Activated CD4-positive, alpha-beta T cell treated with anti-CD3 and anti-CD28 coated beads for 36 hours (primary cell): ENCODE measurements at regions not wholly inside any gene's neighbourhood (a gene's known extent, or its start where the extent isn't known, plus 50 kb on each side); places are given as distances from the start of the nearest gene placed in this dataset.

Experiments used
- ATAC-seq: fragments of 200-7000 bp; cut with Tn5 transposase; one replicate; pipeline ENCODE4 v1.10.0; 2021; ENCODE audit warnings: mild to moderate bottlenecking, moderate library complexity
- CTCF ChIA-PET: fragments of 350-600 bp; sonication (Branson Sonifier 250); formaldehyde crosslinking; loops from one replicate; lab custom pipeline; 2021; ENCODE audit warnings: antibody characterized with exemption; lab: Charles Lee
- POLR2A ChIA-PET: fragments of 350-600 bp; sonication (Branson Sonifier 250); formaldehyde crosslinking; loops from one replicate; lab custom pipeline; 2021; ENCODE audit warnings: antibody characterized with exemption, inconsistent platforms; lab: Charles Lee
- DNase-seq: peaks from one replicate; pipeline ENCODE4 v3.0.0-alpha.2; 2020
- H3K27ac Mint-ChIP-seq: one replicate; pipeline ENCODE4 v1.8.0; 2021; ENCODE audit warnings: mixed read lengths
- H3K27me3 Mint-ChIP-seq: one replicate; pipeline ENCODE4 v1.8.0; 2021; ENCODE audit warnings: mixed read lengths
- H3K36me3 Mint-ChIP-seq: one replicate; pipeline ENCODE4 v1.8.0; 2021; ENCODE audit warnings: low read depth, mixed read lengths
- H3K4me1 Mint-ChIP-seq: one replicate; pipeline ENCODE4 v1.8.0; 2021; ENCODE audit warnings: mixed read lengths
- H3K4me3 Mint-ChIP-seq: one replicate; pipeline ENCODE4 v1.8.0; 2021; ENCODE audit warnings: mild to moderate bottlenecking, moderate library complexity, mixed read lengths
- H3K9me3 Mint-ChIP-seq: one replicate; pipeline ENCODE4 v1.8.0; 2021; ENCODE audit warnings: low read depth, mixed read lengths
- intact Hi-C, 2 experiments: fragments of 100-400 bp; cut with DNase I in 1 of 2; cut with micrococcal nuclease in 1 of 2; formaldehyde crosslinking; loops; one replicate each; pipeline versions ENCODE4 v1.14.2 to v1.15.1; 2022 to 2024; cut with DNase I, micrococcal nuclease

- ChIA-PET POLR2A (no interaction called here), CTCF (interaction anchor here (0.6 to 0.8 kb wide), 2 partner anchors 14 to 19 kb away, joined by 3 to 6 read pairs; no protein-coding TSS in a partner anchor)
- H3K4me3 Mint-ChIP-seq, result no peak overlapping the region
- no peak for ATAC-seq
- H3K9me3 Mint-ChIP-seq, result no peaks in the 10 kb centered on the region
- peaks cover 15% of the 10 kb centered on the region for H3K4me1 Mint-ChIP-seq
- intact Hi-C loops, result no loop called here
- no peaks in the 10 kb centered on the region for H3K36me3 Mint-ChIP-seq
- no peak for DNase-seq
- no peak overlapping the region for H3K27ac Mint-ChIP-seq
- no peaks in the 10 kb centered on the region for H3K27me3 Mint-ChIP-seq
These were observed 60.1 kb upstream of the ARID5B start for GRCh38 chr10:61841338-61841875.

DNA sequence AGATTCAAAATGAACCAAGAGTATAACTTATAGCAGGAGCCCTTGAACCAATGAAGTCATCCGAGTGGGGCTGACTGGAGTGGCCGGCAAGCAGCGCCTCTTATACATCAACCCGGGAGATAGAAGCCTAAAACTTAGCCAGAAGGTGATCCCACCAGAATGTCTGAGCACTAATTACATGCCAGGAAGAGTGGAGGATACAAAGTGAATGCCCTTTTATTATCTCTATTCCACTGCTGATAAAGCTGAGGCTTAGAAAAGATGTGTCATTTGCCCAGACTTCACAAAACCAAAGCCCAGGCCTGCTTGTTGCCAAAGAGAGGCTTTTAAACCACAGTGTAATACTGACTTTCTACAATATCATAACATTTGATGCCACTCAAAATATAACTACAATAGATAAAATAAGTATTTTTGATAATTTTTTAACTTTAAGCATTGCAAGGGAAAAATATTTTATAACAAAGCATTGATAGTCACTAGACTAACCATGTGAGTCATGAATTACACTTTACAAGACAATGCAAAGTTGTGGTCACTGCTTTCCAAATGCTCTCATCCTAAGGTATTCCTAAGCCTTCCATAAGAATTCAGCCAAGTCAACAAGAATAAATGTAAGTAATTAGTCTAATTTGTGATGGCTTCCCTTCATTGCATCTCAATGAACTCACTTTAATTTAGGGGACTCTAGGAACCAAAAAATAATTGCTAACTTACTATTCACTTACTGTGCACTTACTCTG is 58.6 kb upstream of the ARID5B start:
- peaks cover 14% of the 10 kb centered on the region for H3K4me1 Mint-ChIP-seq
- H3K4me3 Mint-ChIP-seq, result no peak overlapping the region
- DNase-seq, result no peak
- ChIA-PET POLR2A (no interaction called here), CTCF (no interaction called here)
- intact Hi-C loops, result no loop called here
- H3K9me3 Mint-ChIP-seq, result no peaks in the 10 kb centered on the region
- no peak overlapping the region for H3K27ac Mint-ChIP-seq
- H3K36me3 Mint-ChIP-seq, result no peaks in the 10 kb centered on the region
- H3K27me3 Mint-ChIP-seq, result no peaks in the 10 kb centered on the region
- no peak for ATAC-seq

GRCh38 chr10:61844116-61844822 is 57.2 kb upstream of the ARID5B start:
- Mint-ChIP-seq H3K9me3 (no peaks in the 10 kb centered on the region), H3K4me3 (no peak overlapping the region), H3K27me3 (no peaks in the 10 kb centered on the region), H3K27ac (no peak overlapping the region), H3K36me3 (no peaks in the 10 kb centered on the region), H3K4me1 (peaks cover 14% of the 10 kb centered on the region)
- POLR2A ChIA-PET, result no interaction called here
- ATAC-seq, result no peak
- intact Hi-C loops, result no loop called here
- CTCF ChIA-PET, result interaction anchor here (0.8 kb wide), 1 partner anchor 9 kb away, joined by 3 read pairs; no protein-coding TSS in a partner anchor
- no peak for DNase-seq

DNA sequence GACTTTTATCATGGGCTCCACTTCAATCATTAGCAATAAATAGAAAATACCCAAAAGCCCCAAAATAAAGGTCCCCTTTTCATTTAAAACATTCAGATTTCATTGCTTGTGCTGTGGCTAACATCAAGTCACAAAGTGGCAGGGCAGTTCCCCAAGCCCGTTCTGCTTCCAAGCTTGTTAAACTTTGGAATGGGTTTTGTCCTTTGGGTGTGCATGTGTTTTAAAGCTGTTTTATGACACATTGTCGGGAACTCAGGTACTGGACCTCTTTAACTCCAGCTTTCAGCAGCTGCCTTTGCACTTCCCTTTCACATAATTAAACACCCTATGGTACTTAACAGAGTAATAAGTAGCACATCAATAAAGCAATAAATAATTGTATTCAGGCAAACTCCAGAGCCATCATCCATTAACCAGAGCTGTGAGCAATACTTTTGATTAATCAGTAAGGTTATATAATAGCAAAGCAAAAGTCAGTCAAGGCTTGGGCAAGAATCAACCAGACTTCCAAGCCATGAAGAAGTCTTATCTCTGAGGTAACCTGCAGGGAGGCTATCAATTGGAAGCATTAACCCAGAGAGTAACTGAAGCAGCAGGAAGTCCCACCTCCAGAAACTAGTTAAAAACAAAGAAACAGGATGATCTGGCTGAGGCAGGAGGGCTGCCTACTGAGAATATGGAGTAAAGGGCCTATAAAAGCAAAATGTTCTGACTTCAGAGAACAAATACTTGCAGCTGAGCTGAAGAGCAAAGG is 56.1 kb upstream of the ARID5B start:
- DNase-seq (no peak), ATAC-seq (no peak)
- H3K27me3 Mint-ChIP-seq, result no peaks in the 10 kb centered on the region
- H3K4me3 Mint-ChIP-seq, result no peak overlapping the region
- no peak overlapping the region for H3K27ac Mint-ChIP-seq
- POLR2A ChIA-PET, result no interaction called here
- peaks cover 14% of the 10 kb centered on the region for H3K4me1 Mint-ChIP-seq
- no peaks in the 10 kb centered on the region for H3K36me3 Mint-ChIP-seq
- H3K9me3 Mint-ChIP-seq, result no peaks in the 10 kb centered on the region
- intact Hi-C loops, result no loop called here
- CTCF ChIA-PET, result interaction anchor here (0.9 to 1.0 kb wide), 2 partner anchors 10 to 28 kb away, joined by 4 read pairs; no protein-coding TSS in a partner anchor

DNA sequence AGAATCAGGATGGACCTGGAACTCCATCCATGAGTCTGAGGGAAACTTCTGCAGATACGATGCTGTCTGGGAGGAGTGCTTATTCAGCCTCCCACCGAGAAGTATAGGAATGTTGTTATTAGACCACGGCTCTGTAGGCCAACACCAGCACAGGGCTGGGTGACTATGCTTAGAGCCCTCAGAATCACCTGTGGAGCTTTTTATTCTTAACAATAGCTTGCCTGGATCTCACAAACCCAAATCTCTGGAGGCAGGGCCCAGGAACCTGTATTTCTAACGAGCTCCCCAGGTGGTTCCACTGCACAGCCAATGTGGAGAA is 55.6 kb upstream of the ARID5B start:
- DNase-seq, result no peak
- ChIA-PET CTCF (interaction anchor here (1.0 kb wide), 1 partner anchor 10 kb away, joined by 4 read pairs; no protein-coding TSS in a partner anchor), POLR2A (no interaction called here)
- Mint-ChIP-seq H3K4me3 (no peak overlapping the region), H3K4me1 (peaks cover 14% of the 10 kb centered on the region), H3K9me3 (no peaks in the 10 kb centered on the region), H3K27me3 (no peaks in the 10 kb centered on the region), H3K27ac (no peak overlapping the region), H3K36me3 (no peaks in the 10 kb centered on the region)
- ATAC-seq, result no peak
- intact Hi-C loops, result no loop called here

- intact Hi-C loops, result no loop called here
- Mint-ChIP-seq H3K27me3 (no peaks in the 10 kb centered on the region), H3K36me3 (no peaks in the 10 kb centered on the region), H3K4me1 (peaks cover 14% of the 10 kb centered on the region), H3K27ac (no peak overlapping the region), H3K9me3 (no peaks in the 10 kb centered on the region), H3K4me3 (no peak overlapping the region)
- DNase-seq (no peak), ATAC-seq (no peak)
- ChIA-PET POLR2A (no interaction called here), CTCF (interaction anchor here (1.0 kb wide), 1 partner anchor 9 kb away, joined by 4 read pairs; no protein-coding TSS in a partner anchor)
These were observed 55.0 kb upstream of the ARID5B start for GRCh38 chr10:61846370-61847031.

- no peak overlapping the region for H3K4me3 Mint-ChIP-seq
- no peaks in the 10 kb centered on the region for H3K27me3 Mint-ChIP-seq
- ChIA-PET POLR2A (no interaction called here), CTCF (no interaction called here)
- peak overlapping the region; percentile 40 for H3K27ac Mint-ChIP-seq
- H3K36me3 Mint-ChIP-seq, result no peaks in the 10 kb centered on the region
- no peaks in the 10 kb centered on the region for H3K9me3 Mint-ChIP-seq
- DNase-seq (no peak), ATAC-seq (no peak)
- intact Hi-C loops, result no loop called here
- peaks cover 14% of the 10 kb centered on the region for H3K4me1 Mint-ChIP-seq
These were observed 54.4 kb upstream of the ARID5B start for GRCh38 chr10:61847087-61847486.

DNA sequence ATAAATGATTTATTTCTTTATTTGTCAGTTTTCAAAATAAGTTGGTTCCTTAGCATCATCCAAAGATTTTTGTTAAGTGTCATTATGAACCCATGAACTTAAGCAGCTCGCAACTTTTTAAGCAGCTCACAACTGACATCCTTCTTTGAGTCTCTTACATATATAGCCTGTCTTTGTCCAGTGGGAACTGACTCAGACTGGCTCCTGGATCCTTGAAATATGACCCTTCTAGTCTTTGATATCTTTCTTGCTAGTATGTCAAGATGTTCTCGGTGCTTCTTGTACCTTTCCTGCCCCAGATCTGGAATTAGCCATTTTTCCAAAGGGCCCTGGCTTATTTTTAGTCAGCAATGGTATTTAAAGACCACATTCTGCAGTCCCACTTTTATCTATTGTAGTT is 53.9 kb upstream of the ARID5B start:
- Mint-ChIP-seq H3K4me1 (peaks cover 14% of the 10 kb centered on the region), H3K27me3 (no peaks in the 10 kb centered on the region), H3K4me3 (no peak overlapping the region), H3K36me3 (no peaks in the 10 kb centered on the region), H3K9me3 (no peaks in the 10 kb centered on the region), H3K27ac (no peak overlapping the region)
- CTCF ChIA-PET, result no interaction called here
- no peak for ATAC-seq
- no peak for DNase-seq
- POLR2A ChIA-PET, result no interaction called here
- intact Hi-C loops, result no loop called here

DNA sequence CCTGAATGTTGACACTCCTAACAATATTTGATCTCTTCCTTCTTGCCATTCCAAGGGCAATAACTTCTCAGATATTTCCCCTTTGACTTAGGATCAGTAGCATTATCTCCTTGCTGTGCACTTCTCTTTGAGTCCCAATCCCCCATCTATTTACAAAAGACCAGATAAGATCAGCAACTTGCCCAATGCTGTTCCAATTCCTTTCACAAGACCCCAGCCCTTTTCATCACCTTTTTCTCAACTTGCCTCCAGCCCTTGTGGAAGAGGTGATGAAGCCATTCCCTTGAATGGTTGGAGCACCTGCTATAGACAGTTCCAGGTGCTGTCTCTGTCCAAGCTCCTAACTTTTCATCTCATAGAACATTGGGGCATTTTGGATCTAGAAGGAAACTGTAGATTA is 51.1 kb upstream of the ARID5B start:
- intact Hi-C loops, result no loop called here
- no peaks in the 10 kb centered on the region for H3K36me3 Mint-ChIP-seq

More for the DNA sequence above, 51.1 kb upstream of the ARID5B start:
- DNase-seq, result no peak
- no peak for ATAC-seq
- ChIA-PET CTCF (interaction anchor here (0.6 kb wide), 1 partner anchor 295 kb away, joined by 3 read pairs; no protein-coding TSS in a partner anchor), POLR2A (no interaction called here)
- Mint-ChIP-seq H3K27me3 (no peaks in the 10 kb centered on the region), H3K9me3 (no peaks in the 10 kb centered on the region), H3K4me3 (no peak overlapping the region), H3K27ac (no peak overlapping the region), H3K4me1 (peaks cover 10% of the 10 kb centered on the region)
